H1 (cell line): ENCODE measurements at regions not wholly inside any gene's neighbourhood (a gene's known extent, or its start where the extent isn't known, plus 50 kb on each side); places are given as distances from the start of the nearest gene placed in this dataset.

ENCODE experiments used
- BACH1 ChIP-seq: IDR thresholded peaks from 2 replicates; pipeline ENCODE4 v1.6.1; 2012; ENCODE audit warnings: low read length, improper control_type of control experiment
- CBX5 ChIP-seq: fragments of 300-800, 300-1000 bp; sonication (generic); IDR thresholded peaks from 2 replicates; pipeline ENCODE4 v1.7.1; 2016; ENCODE audit warnings: antibody characterized with exemption, low read length, low read depth
- CHD1 ChIP-seq: IDR thresholded peaks from 2 replicates; pipeline ENCODE4 v1.6.1; 2012; ENCODE audit warnings: low read depth, low read length, improper control_type of control experiment
- CHD2 ChIP-seq: IDR thresholded peaks from 2 replicates; pipeline ENCODE4 v1.6.1; 2012; ENCODE audit warnings: low read length, improper control_type of control experiment
- CREB1 ChIP-seq: IDR thresholded peaks from 2 replicates; pipeline ENCODE4 v1.6.1; 2012; ENCODE audit warnings: inconsistent platforms
- FOSL1 ChIP-seq: IDR thresholded peaks from 2 replicates; pipeline ENCODE4 v1.6.1; 2011; ENCODE audit warnings: mild to moderate bottlenecking, low read depth, low read length, moderate library complexity; ENCODE audit not compliant: insufficient read depth
- KDM5A ChIP-seq: fragments of 200-600 bp; IDR thresholded peaks from 2 replicates; pipeline ENCODE4 v1.7.1; 2012; ENCODE audit warnings: mild to moderate bottlenecking, low read length, inconsistent platforms, mixed read lengths
- SUZ12 ChIP-seq: fragments of 200-600 bp; sonication (generic); IDR thresholded peaks from 2 replicates; pipeline ENCODE4 v1.6.1; 2012; ENCODE audit warnings: mild to moderate bottlenecking, inconsistent platforms, low read length, moderate library complexity, mixed read lengths
- TAF7 ChIP-seq: optimal IDR thresholded peaks from 2 replicates; pipeline ENCODE3; 2011; ENCODE audit warnings: low read depth, mild to moderate bottlenecking, inconsistent platforms, low read length, moderate library complexity, borderline replicate concordance
- TF ChIP-seq, protein P1 (sequence below): fragments of 300-600 bp; sonication (generic); IDR thresholded peaks from 2 replicates; pipeline ENCODE4 v1.7.1; 2012; ENCODE audit warnings: low read length, moderate library complexity, mild to moderate bottlenecking, inconsistent platforms; ENCODE audit not compliant: insufficient replicate concordance
- TF ChIP-seq, protein P2 (sequence below): IDR thresholded peaks from 2 replicates; pipeline ENCODE4 v1.6.1; 2012; ENCODE audit warnings: inconsistent platforms

DNA sequence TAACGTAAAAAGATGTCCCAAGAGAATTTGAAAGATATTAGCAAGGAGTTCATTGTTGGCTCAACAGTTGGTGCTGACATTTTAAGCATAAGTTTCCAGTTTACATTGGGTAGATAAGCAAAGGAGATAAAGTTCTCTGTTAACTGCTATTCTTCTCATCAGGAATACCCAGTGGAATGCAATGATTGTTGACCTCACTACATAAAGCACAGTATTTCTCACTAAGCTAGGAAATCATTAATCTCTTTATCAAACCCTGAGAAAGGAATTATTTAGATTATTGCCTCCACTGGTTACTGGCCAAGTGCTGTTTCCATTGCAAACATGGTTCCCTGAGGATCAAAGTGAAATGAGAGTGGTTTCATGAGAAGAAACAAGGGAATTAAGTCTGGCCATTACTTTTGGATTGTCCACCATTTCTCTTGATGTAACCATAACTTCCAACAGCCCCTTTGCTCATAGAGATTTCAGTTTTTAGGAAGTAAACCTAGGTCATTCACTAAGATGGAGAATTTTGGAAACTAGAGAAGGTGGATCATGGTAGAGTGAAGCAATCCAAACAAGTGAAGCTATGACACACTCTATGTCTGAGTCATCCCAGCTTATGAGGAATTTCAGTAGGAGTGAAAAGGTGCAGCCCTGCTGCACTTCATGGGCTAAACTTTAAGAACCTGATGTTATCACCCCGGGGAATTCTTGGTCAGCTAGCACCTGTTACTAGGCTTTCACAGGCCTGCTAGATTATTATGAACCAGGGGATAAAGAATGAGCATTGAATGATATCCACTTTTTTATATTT, 163.4 kb downstream of the AREG start (continued):
- TF ChIP-seq, protein P1, sequence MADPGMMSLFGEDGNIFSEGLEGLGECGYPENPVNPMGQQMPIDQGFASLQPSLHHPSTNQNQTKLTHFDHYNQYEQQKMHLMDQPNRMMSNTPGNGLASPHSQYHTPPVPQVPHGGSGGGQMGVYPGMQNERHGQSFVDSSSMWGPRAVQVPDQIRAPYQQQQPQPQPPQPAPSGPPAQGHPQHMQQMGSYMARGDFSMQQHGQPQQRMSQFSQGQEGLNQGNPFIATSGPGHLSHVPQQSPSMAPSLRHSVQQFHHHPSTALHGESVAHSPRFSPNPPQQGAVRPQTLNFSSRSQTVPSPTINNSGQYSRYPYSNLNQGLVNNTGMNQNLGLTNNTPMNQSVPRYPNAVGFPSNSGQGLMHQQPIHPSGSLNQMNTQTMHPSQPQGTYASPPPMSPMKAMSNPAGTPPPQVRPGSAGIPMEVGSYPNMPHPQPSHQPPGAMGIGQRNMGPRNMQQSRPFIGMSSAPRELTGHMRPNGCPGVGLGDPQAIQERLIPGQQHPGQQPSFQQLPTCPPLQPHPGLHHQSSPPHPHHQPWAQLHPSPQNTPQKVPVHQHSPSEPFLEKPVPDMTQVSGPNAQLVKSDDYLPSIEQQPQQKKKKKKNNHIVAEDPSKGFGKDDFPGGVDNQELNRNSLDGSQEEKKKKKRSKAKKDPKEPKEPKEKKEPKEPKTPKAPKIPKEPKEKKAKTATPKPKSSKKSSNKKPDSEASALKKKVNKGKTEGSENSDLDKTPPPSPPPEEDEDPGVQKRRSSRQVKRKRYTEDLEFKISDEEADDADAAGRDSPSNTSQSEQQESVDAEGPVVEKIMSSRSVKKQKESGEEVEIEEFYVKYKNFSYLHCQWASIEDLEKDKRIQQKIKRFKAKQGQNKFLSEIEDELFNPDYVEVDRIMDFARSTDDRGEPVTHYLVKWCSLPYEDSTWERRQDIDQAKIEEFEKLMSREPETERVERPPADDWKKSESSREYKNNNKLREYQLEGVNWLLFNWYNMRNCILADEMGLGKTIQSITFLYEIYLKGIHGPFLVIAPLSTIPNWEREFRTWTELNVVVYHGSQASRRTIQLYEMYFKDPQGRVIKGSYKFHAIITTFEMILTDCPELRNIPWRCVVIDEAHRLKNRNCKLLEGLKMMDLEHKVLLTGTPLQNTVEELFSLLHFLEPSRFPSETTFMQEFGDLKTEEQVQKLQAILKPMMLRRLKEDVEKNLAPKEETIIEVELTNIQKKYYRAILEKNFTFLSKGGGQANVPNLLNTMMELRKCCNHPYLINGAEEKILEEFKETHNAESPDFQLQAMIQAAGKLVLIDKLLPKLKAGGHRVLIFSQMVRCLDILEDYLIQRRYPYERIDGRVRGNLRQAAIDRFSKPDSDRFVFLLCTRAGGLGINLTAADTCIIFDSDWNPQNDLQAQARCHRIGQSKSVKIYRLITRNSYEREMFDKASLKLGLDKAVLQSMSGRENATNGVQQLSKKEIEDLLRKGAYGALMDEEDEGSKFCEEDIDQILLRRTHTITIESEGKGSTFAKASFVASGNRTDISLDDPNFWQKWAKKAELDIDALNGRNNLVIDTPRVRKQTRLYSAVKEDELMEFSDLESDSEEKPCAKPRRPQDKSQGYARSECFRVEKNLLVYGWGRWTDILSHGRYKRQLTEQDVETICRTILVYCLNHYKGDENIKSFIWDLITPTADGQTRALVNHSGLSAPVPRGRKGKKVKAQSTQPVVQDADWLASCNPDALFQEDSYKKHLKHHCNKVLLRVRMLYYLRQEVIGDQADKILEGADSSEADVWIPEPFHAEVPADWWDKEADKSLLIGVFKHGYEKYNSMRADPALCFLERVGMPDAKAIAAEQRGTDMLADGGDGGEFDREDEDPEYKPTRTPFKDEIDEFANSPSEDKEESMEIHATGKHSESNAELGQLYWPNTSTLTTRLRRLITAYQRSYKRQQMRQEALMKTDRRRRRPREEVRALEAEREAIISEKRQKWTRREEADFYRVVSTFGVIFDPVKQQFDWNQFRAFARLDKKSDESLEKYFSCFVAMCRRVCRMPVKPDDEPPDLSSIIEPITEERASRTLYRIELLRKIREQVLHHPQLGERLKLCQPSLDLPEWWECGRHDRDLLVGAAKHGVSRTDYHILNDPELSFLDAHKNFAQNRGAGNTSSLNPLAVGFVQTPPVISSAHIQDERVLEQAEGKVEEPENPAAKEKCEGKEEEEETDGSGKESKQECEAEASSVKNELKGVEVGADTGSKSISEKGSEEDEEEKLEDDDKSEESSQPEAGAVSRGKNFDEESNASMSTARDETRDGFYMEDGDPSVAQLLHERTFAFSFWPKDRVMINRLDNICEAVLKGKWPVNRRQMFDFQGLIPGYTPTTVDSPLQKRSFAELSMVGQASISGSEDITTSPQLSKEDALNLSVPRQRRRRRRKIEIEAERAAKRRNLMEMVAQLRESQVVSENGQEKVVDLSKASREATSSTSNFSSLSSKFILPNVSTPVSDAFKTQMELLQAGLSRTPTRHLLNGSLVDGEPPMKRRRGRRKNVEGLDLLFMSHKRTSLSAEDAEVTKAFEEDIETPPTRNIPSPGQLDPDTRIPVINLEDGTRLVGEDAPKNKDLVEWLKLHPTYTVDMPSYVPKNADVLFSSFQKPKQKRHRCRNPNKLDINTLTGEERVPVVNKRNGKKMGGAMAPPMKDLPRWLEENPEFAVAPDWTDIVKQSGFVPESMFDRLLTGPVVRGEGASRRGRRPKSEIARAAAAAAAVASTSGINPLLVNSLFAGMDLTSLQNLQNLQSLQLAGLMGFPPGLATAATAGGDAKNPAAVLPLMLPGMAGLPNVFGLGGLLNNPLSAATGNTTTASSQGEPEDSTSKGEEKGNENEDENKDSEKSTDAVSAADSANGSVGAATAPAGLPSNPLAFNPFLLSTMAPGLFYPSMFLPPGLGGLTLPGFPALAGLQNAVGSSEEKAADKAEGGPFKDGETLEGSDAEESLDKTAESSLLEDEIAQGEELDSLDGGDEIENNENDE = no peak
- no peak for TF ChIP-seq KDM5A
- TF ChIP-seq CHD1 = no peak
- no peak for TF ChIP-seq BACH1
- TF ChIP-seq, protein P2, sequence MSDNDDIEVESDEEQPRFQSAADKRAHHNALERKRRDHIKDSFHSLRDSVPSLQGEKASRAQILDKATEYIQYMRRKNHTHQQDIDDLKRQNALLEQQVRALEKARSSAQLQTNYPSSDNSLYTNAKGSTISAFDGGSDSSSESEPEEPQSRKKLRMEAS = no peak
- no peak for TF ChIP-seq TAF7
- TF ChIP-seq CREB1 = no peak
- TF ChIP-seq SUZ12 = no peak
- no peak for TF ChIP-seq FOSL1
- TF ChIP-seq CHD2 = no peak
- no peak for TF ChIP-seq CBX5
